ENCODE measurements at regions not wholly inside any gene's neighbourhood (a gene's known extent, or its start where the extent isn't known, plus 50 kb on each side); places are given as distances from the start of the nearest gene placed in this dataset.
"Not testable (repeated sequence)": the region's sequence is repeated elsewhere in the genome, so short reads cannot be mapped to it uniquely, and the experiment has no call there.

DNA sequence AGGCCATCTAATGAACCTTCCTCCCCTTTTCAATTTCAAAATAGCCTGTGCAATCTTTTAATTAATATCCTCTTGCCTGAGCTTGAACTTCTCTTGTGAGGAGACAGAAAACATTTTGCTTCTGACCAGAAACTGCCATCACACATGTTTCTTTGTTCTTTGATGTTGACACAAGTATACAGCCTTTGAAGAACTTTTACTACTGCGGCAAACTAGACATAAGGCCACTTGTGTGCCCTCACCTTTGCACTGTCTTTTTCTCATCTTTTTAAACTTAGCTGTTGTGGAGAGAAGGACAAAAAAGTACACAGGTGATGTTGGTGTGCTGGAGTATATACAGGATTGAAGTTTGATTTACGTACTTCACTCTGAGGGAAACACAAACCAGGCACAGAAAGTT lies 116.3 kb upstream of the C1GALT1C1 start:
- Mint-ChIP-seq H3K9me3 (peaks cover 2 to 19% (median 9%) of the 10 kb centered on the region in 7 donors), H3K4me3 (no peak overlapping the region), H3K27me3 (no peaks in the 10 kb centered on the region), H3K27ac (peak overlapping the region in 3 of 6 donors; percentile 35 to 87 (median 53)), H3K4me1 (peaks cover 26 to 53% (median 27%) of the 10 kb centered on the region in 3 donors), H3K36me3 (peaks cover 0 to 9% of the 10 kb centered on the region in 2 donors)
- no peak for ATAC-seq (ENCODE audit: low read depth in 2 of 2)
- no peak for DNase-seq

- Mint-ChIP-seq H3K27me3 (no peaks in the 10 kb centered on the region), H3K4me1 (peaks cover 11 to 24% (median 14%) of the 10 kb centered on the region in 3 donors), H3K9me3 (peaks cover 2 to 19% (median 9%) of the 10 kb centered on the region in 7 donors), H3K27ac (peak overlapping the region in 1 of 6 donors; percentile 71), H3K36me3 (peaks cover 0 to 9% of the 10 kb centered on the region in 2 donors), H3K4me3 (no peak overlapping the region)
- ATAC-seq (ENCODE audit: low read depth in 2 of 2) (no peak), DNase-seq (no peak)
Measured at GRCh38 chrX:120742946-120743665, 113.3 kb upstream of the C1GALT1C1 start.

GRCh38 chrX:120741452-120741851 lies 111.6 kb upstream of the C1GALT1C1 start:
- Mint-ChIP-seq H3K9me3 (peaks cover 2 to 19% (median 9%) of the 10 kb centered on the region in 7 donors), H3K27ac (no peak overlapping the region), H3K27me3 (no peaks in the 10 kb centered on the region), H3K4me3 (no peak overlapping the region), H3K36me3 (peaks cover 0 to 9% of the 10 kb centered on the region in 2 donors), H3K4me1 (peaks cover 5 to 10% (median 10%) of the 10 kb centered on the region in 3 donors)
- DNase-seq, result no peak
- no peak for ATAC-seq (ENCODE audit: low read depth in 2 of 2)

DNA sequence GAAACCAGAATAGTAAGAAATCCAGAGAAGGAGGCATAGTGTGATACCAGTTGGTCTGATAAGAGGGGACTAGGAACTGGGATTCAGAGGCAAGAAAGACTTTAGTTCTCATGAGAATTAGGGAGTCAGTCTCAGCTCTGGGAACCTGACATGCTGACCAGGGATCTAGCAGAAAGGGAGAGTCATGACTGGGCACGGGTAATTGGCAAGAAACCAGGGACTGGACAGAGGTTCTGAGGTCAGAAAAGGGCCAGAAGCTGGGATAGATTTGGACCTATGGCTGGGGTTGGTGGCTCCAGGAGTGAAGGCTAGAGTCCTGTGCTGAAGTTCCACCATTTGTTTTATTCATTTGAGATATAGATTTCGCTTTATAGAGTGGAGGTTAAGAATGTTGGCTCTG lies 110.2 kb upstream of the C1GALT1C1 start:
- H3K4me1 Mint-ChIP-seq, result peaks cover 0 to under 1% (median 0%) of the 10 kb centered on the region in 3 donors
- no peak overlapping the region for H3K4me3 Mint-ChIP-seq
- DNase-seq, result no peak
- ATAC-seq (ENCODE audit: low read depth in 2 of 2), result no peak
- H3K27ac Mint-ChIP-seq, result no peak overlapping the region
- H3K27me3 Mint-ChIP-seq, result no peaks in the 10 kb centered on the region
- peaks cover under 1 to 8% (median 2%) of the 10 kb centered on the region in 7 donors for H3K9me3 Mint-ChIP-seq
- peaks cover 0 to 5% of the 10 kb centered on the region in 2 donors for H3K36me3 Mint-ChIP-seq

DNA sequence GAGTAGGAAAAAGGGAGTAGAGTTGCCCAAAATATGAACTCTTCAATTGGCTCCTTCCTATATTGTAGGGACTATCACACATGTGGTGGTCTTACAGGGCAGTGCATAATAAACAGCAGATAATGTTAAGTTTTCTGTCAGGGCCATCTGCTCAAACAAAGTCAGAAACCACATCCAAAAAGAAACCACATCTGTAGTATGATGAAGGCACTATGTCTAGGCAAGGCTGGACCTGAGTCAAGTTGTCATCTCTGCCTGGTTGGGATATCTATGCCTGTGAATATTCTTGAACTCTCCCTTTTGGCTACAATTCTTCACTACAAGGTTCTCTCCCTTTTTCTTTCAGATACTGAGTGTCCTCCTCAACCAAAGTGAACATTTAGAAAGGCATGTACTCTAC lies 109.4 kb upstream of the C1GALT1C1 start:
- no peak for DNase-seq
- H3K36me3 Mint-ChIP-seq, result no peaks in the 10 kb centered on the region
- peaks cover 0 to 2% (median 0%) of the 10 kb centered on the region in 7 donors for H3K9me3 Mint-ChIP-seq
- ATAC-seq (ENCODE audit: low read depth in 2 of 2), result no peak
- no peaks in the 10 kb centered on the region for H3K27me3 Mint-ChIP-seq
- H3K4me3 Mint-ChIP-seq, result no peak overlapping the region
- H3K27ac Mint-ChIP-seq, result no peak overlapping the region
- no peaks in the 10 kb centered on the region for H3K4me1 Mint-ChIP-seq

GRCh38 chrX:120736989-120737388 lies 107.1 kb upstream of the C1GALT1C1 start:
- Mint-ChIP-seq H3K9me3 (peaks cover 0 to 2% (median 0%) of the 10 kb centered on the region in 7 donors), H3K27ac (no peak overlapping the region), H3K36me3 (no peaks in the 10 kb centered on the region), H3K4me1 (no peaks in the 10 kb centered on the region), H3K27me3 (no peaks in the 10 kb centered on the region), H3K4me3 (no peak overlapping the region)
- DNase-seq, result no peak
- no peak for ATAC-seq (ENCODE audit: low read depth in 2 of 2)

- no peaks in the 10 kb centered on the region for H3K27me3 Mint-ChIP-seq
- H3K27ac Mint-ChIP-seq, result no peak overlapping the region
- H3K9me3 Mint-ChIP-seq, result peaks cover 0 to 7% (median 0%) of the 10 kb centered on the region in 7 donors
- ATAC-seq (ENCODE audit: low read depth in 2 of 2), result no peak
- no peaks in the 10 kb centered on the region for H3K36me3 Mint-ChIP-seq
- no peaks in the 10 kb centered on the region for H3K4me1 Mint-ChIP-seq
- no peak for DNase-seq
- no peak overlapping the region for H3K4me3 Mint-ChIP-seq
Measured at GRCh38 chrX:120735966-120736365, 106.1 kb upstream of the C1GALT1C1 start.

DNA sequence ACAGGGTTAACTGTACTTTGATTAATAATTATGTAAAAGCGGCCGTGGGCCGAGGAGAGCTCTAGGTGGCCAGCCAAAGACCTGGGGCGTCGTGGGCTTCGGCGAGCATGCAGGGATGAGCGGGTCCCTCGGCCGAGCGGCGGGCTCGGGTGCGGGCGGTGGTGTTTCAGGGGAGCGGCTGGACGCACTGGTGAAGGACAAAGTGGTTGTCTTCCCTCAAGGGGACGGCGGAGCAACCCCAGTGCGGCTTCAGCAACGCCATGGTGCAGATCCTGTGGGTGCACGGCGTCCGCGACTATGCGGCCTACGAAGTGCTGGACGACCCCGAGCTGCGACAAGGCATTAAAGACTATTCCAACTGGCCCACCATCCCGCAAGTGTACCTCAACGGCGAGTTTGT lies 103.0 kb upstream of the C1GALT1C1 start:
- ATAC-seq (ENCODE audit: low read depth in 2 of 2) (no peak), DNase-seq (no peak)
- no peaks in the 10 kb centered on the region for H3K36me3 Mint-ChIP-seq
- H3K27me3 Mint-ChIP-seq, result no peaks in the 10 kb centered on the region
- H3K4me1 Mint-ChIP-seq, result peaks cover 0 to 1% (median 0%) of the 10 kb centered on the region in 3 donors
- H3K9me3 Mint-ChIP-seq, result peaks cover 0 to 11% (median 4%) of the 10 kb centered on the region in 7 donors
- H3K27ac Mint-ChIP-seq, result no peak overlapping the region
- no peak overlapping the region for H3K4me3 Mint-ChIP-seq

DNA sequence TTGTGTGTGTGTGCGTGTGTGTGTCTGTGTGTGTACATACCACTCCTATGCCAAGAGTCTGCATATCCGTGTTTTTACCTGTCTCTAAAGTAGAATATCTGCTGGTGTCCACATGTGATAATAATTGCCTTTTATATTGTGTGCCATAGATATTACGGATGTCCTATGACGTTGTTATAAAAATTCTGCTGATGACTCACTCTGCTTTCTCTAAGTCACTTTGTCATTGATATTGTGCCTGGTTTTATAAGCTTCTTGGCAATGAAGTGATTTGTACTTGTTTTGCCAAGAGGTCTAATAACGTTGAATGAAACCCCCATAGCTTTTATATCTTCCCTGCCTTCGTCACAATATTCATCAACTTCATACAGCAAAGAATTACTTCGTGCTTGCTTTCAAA lies 102.6 kb upstream of the C1GALT1C1 start:
- Mint-ChIP-seq H3K27me3 (no peaks in the 10 kb centered on the region), H3K27ac (no peak overlapping the region), H3K36me3 (no peaks in the 10 kb centered on the region), H3K9me3 (peaks cover 0 to 11% (median 4%) of the 10 kb centered on the region in 7 donors), H3K4me1 (peaks cover 0 to 4% (median 0%) of the 10 kb centered on the region in 3 donors), H3K4me3 (no peak overlapping the region)
- DNase-seq (no peak), ATAC-seq (ENCODE audit: low read depth in 2 of 2) (no peak)

GRCh38 chrX:120731386-120731785 lies 101.5 kb upstream of the C1GALT1C1 start:
- no peak for DNase-seq
- Mint-ChIP-seq H3K36me3 (no peaks in the 10 kb centered on the region), H3K9me3 (peaks cover 0 to 11% (median 3%) of the 10 kb centered on the region in 7 donors), H3K27ac (no peak overlapping the region), H3K27me3 (no peaks in the 10 kb centered on the region), H3K4me3 (no peak overlapping the region), H3K4me1 (peaks cover 5 to 14% (median 7%) of the 10 kb centered on the region in 3 donors)
- no peak for ATAC-seq (ENCODE audit: low read depth in 2 of 2)

DNA sequence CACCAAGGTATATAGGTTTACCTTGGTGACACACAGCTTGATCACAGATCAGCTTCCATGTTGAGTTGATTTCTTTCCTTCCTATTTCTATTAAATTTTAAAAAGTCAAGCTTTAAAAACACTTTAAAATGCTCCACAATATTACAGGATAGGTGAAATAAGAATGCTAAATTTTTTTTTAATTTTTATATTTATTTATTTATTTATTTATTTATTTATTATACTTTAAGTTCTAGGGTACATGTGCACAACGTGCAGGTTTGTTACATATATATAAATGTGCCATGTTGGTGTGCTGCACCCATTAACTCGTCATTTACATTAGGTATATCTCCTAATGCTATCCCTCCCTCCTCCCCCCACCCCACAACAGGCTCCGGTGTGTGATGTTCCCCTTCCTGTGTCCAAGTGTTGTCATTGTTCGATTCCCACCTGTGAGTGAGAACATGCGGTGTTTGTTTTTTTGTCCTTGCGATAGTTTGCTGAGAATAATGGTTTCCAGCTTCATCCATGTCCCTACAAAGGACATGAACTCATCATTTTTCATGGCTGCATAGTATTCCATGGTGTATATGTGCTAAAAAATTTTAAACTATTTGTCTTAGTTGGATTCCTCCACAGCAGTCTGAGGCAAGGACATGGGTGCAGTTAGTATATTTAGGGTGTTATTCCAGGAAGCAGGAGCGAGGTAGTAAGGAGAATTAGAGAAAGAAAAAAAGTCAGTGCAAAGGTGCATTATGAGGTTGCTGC lies 99.8 kb upstream of the C1GALT1C1 start:
- Mint-ChIP-seq H3K4me1 (peaks cover 15 to 29% (median 20%) of the 10 kb centered on the region in 3 donors), H3K9me3 (peaks cover 0 to 11% (median 2%) of the 10 kb centered on the region in 7 donors)
- not testable (repeated sequence) for H3K4me3 Mint-ChIP-seq; H3K27ac Mint-ChIP-seq; H3K36me3 Mint-ChIP-seq; ATAC-seq (ENCODE audit: low read depth in 2 of 2); DNase-seq; H3K27me3 Mint-ChIP-seq

DNA sequence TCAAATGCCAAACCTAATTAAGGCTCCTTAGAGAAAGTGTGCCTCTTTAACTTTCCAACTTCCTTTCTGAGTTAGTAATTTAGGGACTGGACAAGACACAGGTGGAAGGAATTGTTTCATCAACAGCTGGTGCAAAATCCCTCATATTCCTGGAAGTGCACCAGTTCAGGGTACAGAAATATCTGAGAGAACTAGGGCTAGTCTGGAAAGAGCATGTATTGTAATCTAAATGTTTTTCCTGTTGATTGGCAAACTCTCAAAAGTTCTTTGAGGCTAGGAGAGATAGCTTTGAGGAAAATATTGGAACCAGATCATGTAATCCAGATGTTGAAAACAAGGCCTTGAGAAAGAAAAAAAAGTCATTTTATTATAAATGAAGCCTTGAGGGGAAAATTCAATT lies 98.1 kb upstream of the C1GALT1C1 start:
- DNase-seq, result no peak
- Mint-ChIP-seq H3K4me1 (peaks cover 15 to 29% (median 20%) of the 10 kb centered on the region in 3 donors), H3K4me3 (no peak overlapping the region), H3K27ac (peak overlapping the region in 1 of 6 donors; percentile 14), H3K9me3 (peaks cover 0 to 11% (median 3%) of the 10 kb centered on the region in 7 donors), H3K27me3 (no peaks in the 10 kb centered on the region), H3K36me3 (no peaks in the 10 kb centered on the region)
- no peak for ATAC-seq (ENCODE audit: low read depth in 2 of 2)

DNA sequence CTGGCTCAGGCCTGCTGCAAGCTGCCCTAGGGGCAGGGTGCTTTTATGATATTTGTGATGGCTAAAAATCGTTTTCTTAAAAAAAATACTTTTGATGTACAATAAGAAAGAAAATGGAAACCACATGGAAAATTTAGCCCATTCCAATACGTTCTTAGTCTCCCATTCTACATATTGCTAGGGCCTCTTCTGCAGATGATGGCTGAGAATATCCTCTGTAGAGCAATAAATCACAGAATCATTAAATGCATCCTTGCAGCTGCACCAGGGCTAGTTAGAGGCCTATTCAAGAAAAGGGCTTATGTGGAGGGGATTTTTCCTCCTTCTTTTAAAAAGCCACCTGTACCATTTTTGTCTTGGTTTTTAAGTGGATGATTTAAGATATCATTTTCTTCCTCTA lies 97.6 kb upstream of the C1GALT1C1 start:
- peak overlapping the region in 1 of 8 donors; percentile 69 for H3K4me3 Mint-ChIP-seq
- DNase-seq, result no peak
- ATAC-seq (ENCODE audit: low read depth in 2 of 2), result no peak

More for the DNA sequence above, 97.6 kb upstream of the C1GALT1C1 start:
- Mint-ChIP-seq H3K9me3 (peaks cover 0 to 12% (median 3%) of the 10 kb centered on the region in 7 donors), H3K4me1 (peaks cover 15 to 29% (median 20%) of the 10 kb centered on the region in 3 donors), H3K27me3 (no peaks in the 10 kb centered on the region), H3K36me3 (no peaks in the 10 kb centered on the region), H3K27ac (peak overlapping the region in 4 of 6 donors; percentile 8 to 72 (median 42))

Data from naive B cell (primary cell).